AG04449 (cell line): ENCODE measurements at regions not wholly inside any gene's neighbourhood (a gene's known extent, or its start where the extent isn't known, plus 50 kb on each side); places are given as distances from the start of the nearest gene placed in this dataset.
"Not testable (repeated sequence)": the region's sequence is repeated elsewhere in the genome, so short reads cannot be mapped to it uniquely, and the experiment has no call there.

Source experiments
- CTCF ChIA-PET: fragments of 350-600 bp; formaldehyde crosslinking; extraction: SDS; loops from one replicate; lab custom pipeline; 2021; ENCODE audit warnings: antibody characterized with exemption; lab: Yijun Ruan, JAX
- POLR2A ChIA-PET: fragments of 400-600, 350-600 bp; formaldehyde crosslinking; extraction: SDS; loops from one replicate; lab custom pipeline; 2020; ENCODE audit warnings: antibody characterized with exemption, inconsistent platforms; lab: Yijun Ruan, JAX
- DNase-seq: peaks from one replicate; pipeline ENCODE4 v3.0.0-alpha.2; 2010; ENCODE audit warnings: low read depth, low spot score
- H3K4me3 ChIP-seq: 2 replicates; pipeline ENCODE4 v1.5.1; 2011; ENCODE audit warnings: low read depth, mild to moderate bottlenecking, control low read depth, low read length
- TF ChIP-seq, protein P1 (sequence below): IDR thresholded peaks from one replicate; pipeline ENCODE4 v1.5.1; 2011; ENCODE audit warnings: mild to moderate bottlenecking, moderate library complexity, low read length, control low read depth, inconsistent platforms; ENCODE audit not compliant: insufficient read depth; ENCODE audit errors: missing control alignments

DNA sequence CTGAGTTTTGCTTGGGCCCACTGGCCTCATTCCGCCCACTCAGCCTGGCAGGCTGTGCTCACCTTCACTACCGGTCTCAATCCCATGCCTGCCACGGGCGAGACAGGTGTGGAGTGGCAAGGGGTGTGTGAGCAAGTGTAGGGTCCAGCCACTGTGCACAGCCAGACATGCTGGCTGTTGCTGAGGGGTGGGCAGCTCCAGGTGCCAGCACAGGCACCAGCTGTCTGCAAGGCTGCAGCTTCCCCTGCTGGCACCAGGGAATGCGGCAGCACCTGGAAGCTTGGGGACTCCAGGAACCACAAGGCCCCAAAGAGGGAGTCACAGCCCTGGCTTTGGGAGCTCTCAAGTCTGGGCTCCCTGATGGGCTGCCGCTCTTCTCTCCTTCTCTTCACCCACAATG, 372.7 kb downstream of the CBLN4 start:
- no peak for DNase-seq
- TF ChIP-seq, protein P1, sequence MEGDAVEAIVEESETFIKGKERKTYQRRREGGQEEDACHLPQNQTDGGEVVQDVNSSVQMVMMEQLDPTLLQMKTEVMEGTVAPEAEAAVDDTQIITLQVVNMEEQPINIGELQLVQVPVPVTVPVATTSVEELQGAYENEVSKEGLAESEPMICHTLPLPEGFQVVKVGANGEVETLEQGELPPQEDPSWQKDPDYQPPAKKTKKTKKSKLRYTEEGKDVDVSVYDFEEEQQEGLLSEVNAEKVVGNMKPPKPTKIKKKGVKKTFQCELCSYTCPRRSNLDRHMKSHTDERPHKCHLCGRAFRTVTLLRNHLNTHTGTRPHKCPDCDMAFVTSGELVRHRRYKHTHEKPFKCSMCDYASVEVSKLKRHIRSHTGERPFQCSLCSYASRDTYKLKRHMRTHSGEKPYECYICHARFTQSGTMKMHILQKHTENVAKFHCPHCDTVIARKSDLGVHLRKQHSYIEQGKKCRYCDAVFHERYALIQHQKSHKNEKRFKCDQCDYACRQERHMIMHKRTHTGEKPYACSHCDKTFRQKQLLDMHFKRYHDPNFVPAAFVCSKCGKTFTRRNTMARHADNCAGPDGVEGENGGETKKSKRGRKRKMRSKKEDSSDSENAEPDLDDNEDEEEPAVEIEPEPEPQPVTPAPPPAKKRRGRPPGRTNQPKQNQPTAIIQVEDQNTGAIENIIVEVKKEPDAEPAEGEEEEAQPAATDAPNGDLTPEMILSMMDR: no peak
- no peak overlapping the region for H3K4me3 ChIP-seq
- CTCF ChIA-PET: no interaction called here
- POLR2A ChIA-PET: no interaction called here

DNA sequence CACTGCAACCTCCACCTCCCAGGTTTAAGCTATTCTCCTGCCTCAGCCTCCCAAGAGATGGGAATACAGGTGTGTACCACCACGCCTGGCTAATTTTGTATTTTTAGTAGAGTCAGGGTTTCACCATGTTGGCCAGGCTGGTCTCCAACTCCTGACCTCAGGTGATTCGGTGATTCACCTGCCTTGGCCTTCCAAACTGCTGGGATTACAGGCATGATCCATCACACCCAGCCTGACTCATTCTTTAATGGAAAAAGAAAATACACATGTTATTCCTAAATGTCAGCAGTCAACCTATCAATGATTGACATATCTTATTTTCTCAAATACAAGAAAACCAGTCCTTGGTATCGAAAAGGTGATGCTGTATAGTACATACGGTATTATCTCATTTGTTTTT, 376.2 kb downstream of the CBLN4 start:
- POLR2A ChIA-PET, DNase-seq, CTCF ChIA-PET, H3K4me3 ChIP-seq: not testable (repeated sequence)

DNA sequence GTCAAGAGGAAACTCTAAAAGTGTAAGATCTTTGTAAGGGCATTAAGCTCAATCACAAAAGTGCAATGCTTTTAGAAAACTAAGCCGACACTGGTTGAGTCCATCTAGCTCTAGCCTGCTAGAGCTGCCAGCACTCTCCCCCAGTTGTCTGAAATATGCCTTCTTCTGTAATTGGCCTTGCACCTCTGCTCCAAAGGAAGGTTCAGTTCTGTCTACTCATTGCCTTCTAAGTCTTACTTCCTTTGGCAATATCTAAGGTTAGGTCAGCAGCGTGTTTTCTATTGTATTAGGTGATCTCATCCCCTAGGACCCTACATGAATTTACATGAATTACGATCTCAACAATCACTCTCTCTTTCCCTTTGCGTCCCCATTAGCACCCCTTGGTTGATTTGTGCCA, 378.6 kb downstream of the CBLN4 start:
- DNase-seq: no peak
- TF ChIP-seq, protein P1: no peak
- H3K4me3 ChIP-seq: no peak overlapping the region
- CTCF ChIA-PET: no interaction called here
- POLR2A ChIA-PET: no interaction called here

DNA sequence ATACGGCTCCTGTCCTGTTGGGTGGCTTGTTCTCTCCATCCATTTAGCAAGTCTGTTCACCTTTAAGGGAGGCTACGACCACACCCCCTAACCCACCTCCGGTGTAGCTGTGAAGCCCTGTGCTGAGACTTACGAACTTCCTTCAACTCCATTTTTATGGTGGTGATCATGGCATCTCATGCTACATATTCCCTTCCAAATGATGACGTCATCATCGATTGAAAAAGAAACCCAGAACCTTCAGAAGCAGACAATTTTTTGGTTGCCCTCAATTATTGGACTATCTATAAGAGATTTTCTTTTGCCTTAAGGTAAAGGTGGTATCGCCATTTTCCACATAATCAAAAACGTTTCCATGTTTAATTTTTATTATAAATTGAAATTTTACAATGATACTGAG, 389.0 kb downstream of the CBLN4 start:
- CTCF ChIA-PET: no interaction called here
- no peak for DNase-seq
- H3K4me3 ChIP-seq: no peak overlapping the region
- TF ChIP-seq, protein P1: no peak
- POLR2A ChIA-PET: no interaction called here

DNA sequence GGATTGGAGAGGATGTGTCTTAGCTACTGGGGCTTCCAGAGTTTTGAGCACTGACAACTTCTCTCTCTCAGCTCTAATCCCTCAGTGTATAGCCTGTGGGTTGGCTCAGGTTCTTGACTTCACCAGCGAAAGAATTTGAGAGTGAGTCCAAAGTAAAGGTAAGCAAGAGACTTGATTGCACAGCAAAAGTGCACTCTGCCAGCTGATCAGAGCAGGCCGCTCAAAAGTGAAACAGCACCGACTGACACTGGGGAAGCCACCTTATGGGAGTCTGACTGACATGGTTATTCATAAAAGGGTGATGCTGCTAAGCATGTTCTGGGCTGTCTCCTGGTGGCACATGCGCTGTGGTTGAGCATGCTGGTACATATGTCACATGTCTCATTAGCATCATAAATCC, 389.5 kb downstream of the CBLN4 start:
- H3K4me3 ChIP-seq: no peak overlapping the region
- ChIA-PET POLR2A (no interaction called here), CTCF (no interaction called here)
- TF ChIP-seq, protein P1: no peak
- DNase-seq: no peak

DNA sequence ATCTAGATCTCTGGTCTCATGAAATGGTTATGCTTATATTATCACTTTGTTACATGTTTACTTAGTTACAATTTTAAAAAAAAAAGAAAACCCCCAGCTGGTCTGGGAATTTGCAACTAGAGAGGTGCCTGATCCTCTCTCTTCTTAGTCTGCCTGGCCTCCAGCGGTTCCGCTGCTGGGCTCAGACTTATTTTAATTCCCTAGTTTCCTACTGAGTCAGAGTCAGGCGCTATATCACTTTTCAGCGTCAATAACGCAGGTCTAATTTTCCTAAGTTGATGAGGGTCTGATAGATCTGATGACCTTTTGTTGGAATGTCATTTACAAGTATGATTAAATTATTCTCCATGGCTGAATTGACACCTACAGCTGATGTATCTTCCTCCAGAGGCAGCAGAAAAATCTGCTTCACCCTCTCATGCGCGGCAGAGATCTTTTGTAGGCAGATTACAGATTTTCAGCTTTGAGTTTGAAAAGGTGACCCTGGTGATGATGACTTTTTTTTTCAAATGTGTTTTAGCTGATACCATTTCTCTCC, 391.0 kb downstream of the CBLN4 start:
- DNase-seq: no peak
- TF ChIP-seq, protein P1: no peak
- POLR2A ChIA-PET: no interaction called here
- CTCF ChIA-PET: no interaction called here
- H3K4me3 ChIP-seq: no peak overlapping the region

DNA sequence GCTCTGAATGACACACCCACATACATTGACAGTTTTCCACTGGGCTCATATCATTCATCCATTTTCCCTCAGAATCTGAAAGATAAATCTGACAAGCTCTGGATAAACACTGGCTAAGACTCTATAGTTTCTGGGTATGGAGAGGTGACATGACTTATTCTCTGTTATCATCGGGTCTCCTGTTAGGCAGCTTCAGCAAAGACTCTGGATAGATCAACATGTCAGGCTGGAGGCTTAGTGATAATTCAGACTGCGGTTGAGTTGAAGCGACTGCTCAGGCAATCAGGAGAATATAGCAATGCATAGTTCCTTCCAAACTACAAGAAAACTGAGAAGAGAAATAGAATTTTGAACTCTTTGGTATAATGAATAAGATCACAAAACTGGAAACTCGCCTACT, 394.6 kb downstream of the CBLN4 start:
- no peak overlapping the region for H3K4me3 ChIP-seq
- TF ChIP-seq, protein P1: no peak
- ChIA-PET POLR2A (no interaction called here), CTCF (no interaction called here)
- DNase-seq: no peak
